ENCODE measurements at regions not wholly inside any gene's neighbourhood (a gene's known extent, or its start where the extent isn't known, plus 50 kb on each side); places are given as distances from the start of the nearest gene placed in this dataset.
"Not testable (repeated sequence)": the region's sequence is repeated elsewhere in the genome, so short reads cannot be mapped to it uniquely, and the experiment has no call there.

GRCh38 chr5:99369797-99370593, 441.2 kb upstream of the CHD1 start:
- H3K4me3 Mint-ChIP-seq, result no peak overlapping the region
- ChIA-PET CTCF (no interaction called here), POLR2A (no interaction called here)
- no peaks in the 10 kb centered on the region for H3K27me3 Mint-ChIP-seq
- DNase-seq (no peak), ATAC-seq (no peak)
- H3K27ac Mint-ChIP-seq, result no peak overlapping the region
- intact Hi-C loops (cut with DNase I, micrococcal nuclease), result no loop called here
- no peaks in the 10 kb centered on the region for H3K4me1 Mint-ChIP-seq
- H3K36me3 Mint-ChIP-seq (ENCODE audit: low read depth), result no peaks in the 10 kb centered on the region
- peaks cover 4% of the 10 kb centered on the region for H3K9me3 Mint-ChIP-seq (ENCODE audit: low read depth)

- H3K36me3 Mint-ChIP-seq (ENCODE audit: low read depth), result no peaks in the 10 kb centered on the region
- no peak for DNase-seq
- no peaks in the 10 kb centered on the region for H3K4me1 Mint-ChIP-seq
- ChIA-PET POLR2A (no interaction called here), CTCF (no interaction called here)
- no peak overlapping the region for H3K27ac Mint-ChIP-seq
- ATAC-seq, result no peak
- H3K4me3 Mint-ChIP-seq, result no peak overlapping the region
- peaks cover 4% of the 10 kb centered on the region for H3K9me3 Mint-ChIP-seq (ENCODE audit: low read depth)
- intact Hi-C loops (cut with DNase I, micrococcal nuclease), result no loop called here
- H3K27me3 Mint-ChIP-seq, result no peaks in the 10 kb centered on the region
These were observed 439.9 kb upstream of the CHD1 start for GRCh38 chr5:99368726-99369125.

- no peak for ATAC-seq
- intact Hi-C loops (cut with DNase I, micrococcal nuclease), result no loop called here
- ChIA-PET POLR2A (no interaction called here), CTCF (no interaction called here)
- no peaks in the 10 kb centered on the region for H3K27me3 Mint-ChIP-seq
- H3K9me3 Mint-ChIP-seq (ENCODE audit: low read depth), result peaks cover 4% of the 10 kb centered on the region
- H3K4me3 Mint-ChIP-seq, result no peak overlapping the region
- DNase-seq, result no peak
- no peaks in the 10 kb centered on the region for H3K4me1 Mint-ChIP-seq
- H3K27ac Mint-ChIP-seq, result no peak overlapping the region
- no peaks in the 10 kb centered on the region for H3K36me3 Mint-ChIP-seq (ENCODE audit: low read depth)
These were observed 427.1 kb upstream of the CHD1 start for GRCh38 chr5:99355881-99356280.

GRCh38 chr5:99349787-99350186, 421.0 kb upstream of the CHD1 start:
- H3K27me3 Mint-ChIP-seq, result no peaks in the 10 kb centered on the region
- H3K27ac Mint-ChIP-seq, result no peak overlapping the region
- no peaks in the 10 kb centered on the region for H3K36me3 Mint-ChIP-seq (ENCODE audit: low read depth)
- intact Hi-C loops (cut with DNase I, micrococcal nuclease), result no loop called here
- no peak overlapping the region for H3K4me3 Mint-ChIP-seq
- no peaks in the 10 kb centered on the region for H3K4me1 Mint-ChIP-seq
- CTCF ChIA-PET, result no interaction called here
- ATAC-seq, result no peak
- peaks cover 2% of the 10 kb centered on the region for H3K9me3 Mint-ChIP-seq (ENCODE audit: low read depth)
- no peak for DNase-seq
- POLR2A ChIA-PET, result no interaction called here

- no peaks in the 10 kb centered on the region for H3K36me3 Mint-ChIP-seq (ENCODE audit: low read depth)
- intact Hi-C loops (cut with DNase I, micrococcal nuclease), result no loop called here
- ATAC-seq, result no peak
- no peak overlapping the region for H3K4me3 Mint-ChIP-seq
- no peaks in the 10 kb centered on the region for H3K9me3 Mint-ChIP-seq (ENCODE audit: low read depth)
- H3K4me1 Mint-ChIP-seq, result no peaks in the 10 kb centered on the region
- no peak overlapping the region for H3K27ac Mint-ChIP-seq
- ChIA-PET CTCF (interaction anchor here (0.6 kb wide), 1 partner anchor 1515 kb away, joined by 3 read pairs; no protein-coding TSS in a partner anchor), POLR2A (no interaction called here)
- no peaks in the 10 kb centered on the region for H3K27me3 Mint-ChIP-seq
- no peak for DNase-seq
These were observed 419.8 kb upstream of the CHD1 start for GRCh38 chr5:99348597-99348996.

- ATAC-seq; intact Hi-C loops (cut with DNase I, micrococcal nuclease): not testable (repeated sequence)
These were observed 411.0 kb upstream of the CHD1 start for GRCh38 chr5:99339758-99340157.

GRCh38 chr5:99334936-99335335, 406.1 kb upstream of the CHD1 start:
- no peak for ATAC-seq
- Mint-ChIP-seq H3K9me3 (ENCODE audit: low read depth) (peaks cover 18% of the 10 kb centered on the region), H3K27ac (no peak overlapping the region), H3K36me3 (ENCODE audit: low read depth) (no peaks in the 10 kb centered on the region), H3K27me3 (no peaks in the 10 kb centered on the region), H3K4me1 (no peaks in the 10 kb centered on the region), H3K4me3 (no peak overlapping the region)
- intact Hi-C loops (cut with DNase I, micrococcal nuclease), result no loop called here
- DNase-seq, result no peak
- ChIA-PET CTCF (no interaction called here), POLR2A (no interaction called here)

More at GRCh38 chr5:99339758-99340157, 411.0 kb upstream of the CHD1 start:
- H3K9me3 Mint-ChIP-seq (ENCODE audit: low read depth), result peaks cover 14% of the 10 kb centered on the region
- H3K27me3 Mint-ChIP-seq; H3K27ac Mint-ChIP-seq; POLR2A ChIA-PET; H3K4me1 Mint-ChIP-seq; H3K36me3 Mint-ChIP-seq (ENCODE audit: low read depth); CTCF ChIA-PET; H3K4me3 Mint-ChIP-seq; DNase-seq: not testable (repeated sequence)

- intact Hi-C loops (cut with DNase I, micrococcal nuclease), result no loop called here
- no peaks in the 10 kb centered on the region for H3K4me1 Mint-ChIP-seq
- no peak overlapping the region for H3K27ac Mint-ChIP-seq
- H3K9me3 Mint-ChIP-seq (ENCODE audit: low read depth), result peaks cover 8% of the 10 kb centered on the region
- H3K36me3 Mint-ChIP-seq (ENCODE audit: low read depth), result no peaks in the 10 kb centered on the region
- POLR2A ChIA-PET, result no interaction called here
- no peaks in the 10 kb centered on the region for H3K27me3 Mint-ChIP-seq
- CTCF ChIA-PET, result no interaction called here
- no peak overlapping the region for H3K4me3 Mint-ChIP-seq
- DNase-seq, result no peak
- no peak for ATAC-seq
These were observed 402.3 kb upstream of the CHD1 start for GRCh38 chr5:99331061-99331460.

- Mint-ChIP-seq H3K36me3 (ENCODE audit: low read depth) (no peaks in the 10 kb centered on the region), H3K4me3 (no peak overlapping the region), H3K27ac (no peak overlapping the region), H3K9me3 (ENCODE audit: low read depth) (peaks cover 2% of the 10 kb centered on the region), H3K27me3 (no peaks in the 10 kb centered on the region), H3K4me1 (no peaks in the 10 kb centered on the region)
- ATAC-seq (no peak), DNase-seq (no peak)
- ChIA-PET CTCF (no interaction called here), POLR2A (no interaction called here)
- intact Hi-C loops (cut with DNase I, micrococcal nuclease), result no loop called here
These were observed 391.6 kb upstream of the CHD1 start for GRCh38 chr5:99320436-99320835.

GRCh38 chr5:99317136-99317535, 388.3 kb upstream of the CHD1 start:
- ChIA-PET CTCF (no interaction called here), POLR2A (no interaction called here)
- Mint-ChIP-seq H3K9me3 (ENCODE audit: low read depth) (peaks cover 2% of the 10 kb centered on the region), H3K4me3 (no peak overlapping the region), H3K4me1 (no peaks in the 10 kb centered on the region), H3K27me3 (no peaks in the 10 kb centered on the region), H3K27ac (no peak overlapping the region), H3K36me3 (ENCODE audit: low read depth) (no peaks in the 10 kb centered on the region)
- ATAC-seq, result no peak
- no peak for DNase-seq
- intact Hi-C loops (cut with DNase I, micrococcal nuclease), result no loop called here

- H3K4me3 Mint-ChIP-seq, result no peak overlapping the region
- DNase-seq (no peak), ATAC-seq (no peak)
- CTCF ChIA-PET, result no interaction called here
- POLR2A ChIA-PET, result no interaction called here
- no peaks in the 10 kb centered on the region for H3K27me3 Mint-ChIP-seq
- no peaks in the 10 kb centered on the region for H3K36me3 Mint-ChIP-seq (ENCODE audit: low read depth)
- intact Hi-C loops (cut with DNase I, micrococcal nuclease), result no loop called here
- no peaks in the 10 kb centered on the region for H3K4me1 Mint-ChIP-seq
- no peak overlapping the region for H3K27ac Mint-ChIP-seq
- H3K9me3 Mint-ChIP-seq (ENCODE audit: low read depth), result peaks cover 2% of the 10 kb centered on the region
These were observed 387.7 kb upstream of the CHD1 start for GRCh38 chr5:99316484-99316883.

- peaks cover 2% of the 10 kb centered on the region for H3K9me3 Mint-ChIP-seq (ENCODE audit: low read depth)
- ChIA-PET CTCF (no interaction called here), POLR2A (no interaction called here)
- no peaks in the 10 kb centered on the region for H3K27me3 Mint-ChIP-seq
- intact Hi-C loops (cut with DNase I, micrococcal nuclease), result no loop called here
- no peaks in the 10 kb centered on the region for H3K36me3 Mint-ChIP-seq (ENCODE audit: low read depth)
- ATAC-seq (no peak), DNase-seq (no peak)
- H3K4me3 Mint-ChIP-seq, result no peak overlapping the region
- H3K27ac Mint-ChIP-seq, result no peak overlapping the region
- no peaks in the 10 kb centered on the region for H3K4me1 Mint-ChIP-seq
These were observed 386.8 kb upstream of the CHD1 start for GRCh38 chr5:99315413-99316183.
